ENCODE measurements at regions not wholly inside any gene's neighbourhood (a gene's known extent, or its start where the extent isn't known, plus 50 kb on each side); places are given as distances from the start of the nearest gene placed in this dataset.

- ATAC-seq (no peak), DNase-seq (ENCODE audit: low read depth, low spot score) (no peak)
- Histone ChIP-seq H3K27me3 (ENCODE audit: insufficient read depth, low read length) (no peaks in the 10 kb centered on the region), H3K9ac (ENCODE audit: low read length) (no peak overlapping the region), H3K4me2 (ENCODE audit: low read length) (no peak overlapping the region), H2AFZ (ENCODE audit: low read depth, low read length, poor library complexity, severe bottlenecking) (no peak overlapping the region), H3K4me3 (replicated peaks in 1 of 2; ENCODE audit: low read depth in 1 of 2, low read length in 2 of 2) (no peak overlapping the region), H3K79me2 (ENCODE audit: insufficient read depth, low read length) (no peaks in the 10 kb centered on the region), H3K36me3 (ENCODE audit: control insufficient read depth in 1 of 2, insufficient read depth in 2 of 2, low read length in 2 of 2) (no peaks in the 10 kb centered on the region), H3K9me2 (ENCODE audit: insufficient read depth) (no peaks in the 10 kb centered on the region), H3K27ac (ENCODE audit: low read depth, low read length) (no peak overlapping the region), H3K9me3 (ENCODE audit: control insufficient read depth in 1 of 2, insufficient read depth in 1 of 2, low read depth in 1 of 2, low read length in 2 of 2) (no peaks in the 10 kb centered on the region; a peak in 1 of 4 replicates), H3K4me1 (ENCODE audit: control insufficient read depth in 1 of 2, insufficient read depth in 2 of 2, low read length in 2 of 2) (no peaks in the 10 kb centered on the region), H4K20me1 (ENCODE audit: insufficient read depth) (no peaks in the 10 kb centered on the region)
- ChIA-PET CTCF (no interaction called here), RAD21 (ENCODE audit: low non-redundant PET in 1 of 2, low total read pairs in 2 of 2, uncharacterized antibody in 2 of 2, unreplicated experiment in 2 of 2) (no interaction called here), POLR2A (no interaction called here)
- no TSS peak for BruUV-seq (replicated peaks)
- intact Hi-C loops (cut with micrococcal nuclease): no loop called here
- TF ChIP-seq TCF7L2 (IDR thresholded peaks at IDR 0.05; ENCODE audit: borderline replicate concordance, extremely low read depth, insufficient read depth, insufficient read length) (no peak), SRF (IDR thresholded peaks at IDR 0.05; ENCODE audit: low read depth) (no peak), CEBPB (IDR thresholded peaks at IDR 0.05; ENCODE audit: low read depth) (no peak), SIN3A (IDR thresholded peaks at IDR 0.05; ENCODE audit: low read depth) (no peak), ZFX (IDR thresholded peaks at IDR 0.05) (no peak), FOSL1 (IDR thresholded peaks at IDR 0.05; ENCODE audit: low read depth) (no peak), POLR2AphosphoS5 (IDR thresholded peaks at IDR 0.05; ENCODE audit: low read depth, low read length) (no peak), EZH2phosphoT487 (IDR thresholded peaks at IDR 0.05; ENCODE audit: borderline replicate concordance) (no peak), ZNF274 (IDR thresholded peaks at IDR 0.05; ENCODE audit: low read depth, low read length) (no peak), RAD21 (IDR thresholded peaks at IDR 0.05; ENCODE audit: low read depth) (no peak)
- TF ChIP-seq, protein P1, sequence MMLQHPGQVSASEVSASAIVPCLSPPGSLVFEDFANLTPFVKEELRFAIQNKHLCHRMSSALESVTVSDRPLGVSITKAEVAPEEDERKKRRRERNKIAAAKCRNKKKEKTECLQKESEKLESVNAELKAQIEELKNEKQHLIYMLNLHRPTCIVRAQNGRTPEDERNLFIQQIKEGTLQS (IDR thresholded peaks at IDR 0.05): no peak
Observed at GRCh38 chr12:13443498-13443897, 247.0 kb downstream of the EMP1 start.

- H3K4me3 ChIP-seq (replicated peaks in 1 of 2; ENCODE audit: low read depth in 1 of 2, low read length in 2 of 2): no peak overlapping the region
- no peak overlapping the region for H2AFZ ChIP-seq (ENCODE audit: low read depth, low read length, poor library complexity, severe bottlenecking)
- no peaks in the 10 kb centered on the region; a peak in 1 of 4 replicates for H3K9me3 ChIP-seq (ENCODE audit: control insufficient read depth in 1 of 2, insufficient read depth in 1 of 2, low read depth in 1 of 2, low read length in 2 of 2)
- H3K9me2 ChIP-seq (ENCODE audit: insufficient read depth): no peaks in the 10 kb centered on the region
- ChIA-PET RAD21 (ENCODE audit: low non-redundant PET in 1 of 2, low total read pairs in 2 of 2, uncharacterized antibody in 2 of 2, unreplicated experiment in 2 of 2) (no interaction called here), CTCF (no interaction called here), POLR2A (no interaction called here)
- H3K79me2 ChIP-seq (ENCODE audit: insufficient read depth, low read length): no peaks in the 10 kb centered on the region
- no peaks in the 10 kb centered on the region for H3K36me3 ChIP-seq (ENCODE audit: control insufficient read depth in 1 of 2, insufficient read depth in 2 of 2, low read length in 2 of 2)
- no peak overlapping the region for H3K27ac ChIP-seq (ENCODE audit: low read depth, low read length)
- no peak for ATAC-seq
- no peak for DNase-seq (ENCODE audit: low read depth, low spot score)
- no peaks in the 10 kb centered on the region for H3K4me1 ChIP-seq (ENCODE audit: control insufficient read depth in 1 of 2, insufficient read depth in 2 of 2, low read length in 2 of 2)
- TF ChIP-seq POLR2AphosphoS5 (IDR thresholded peaks at IDR 0.05; ENCODE audit: low read depth, low read length): no peak
- TF ChIP-seq RAD21 (IDR thresholded peaks at IDR 0.05; ENCODE audit: low read depth): no peak
- no peak for TF ChIP-seq JUND (IDR thresholded peaks at IDR 0.05)
- TF ChIP-seq, protein P2, sequence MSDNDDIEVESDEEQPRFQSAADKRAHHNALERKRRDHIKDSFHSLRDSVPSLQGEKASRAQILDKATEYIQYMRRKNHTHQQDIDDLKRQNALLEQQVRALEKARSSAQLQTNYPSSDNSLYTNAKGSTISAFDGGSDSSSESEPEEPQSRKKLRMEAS (IDR thresholded peaks at IDR 0.05): no peak
- no peak for TF ChIP-seq CBX3 (IDR thresholded peaks at IDR 0.05; ENCODE audit: low read depth)
- no peak for TF ChIP-seq TCF7L2 (IDR thresholded peaks at IDR 0.05; ENCODE audit: borderline replicate concordance, extremely low read depth, insufficient read depth, insufficient read length)
- no peak for TF ChIP-seq EZH2 (IDR thresholded peaks at IDR 0.05)
- TF ChIP-seq REST (IDR thresholded peaks at IDR 0.05; ENCODE audit: low read depth): no peak
- no peak for TF ChIP-seq EZH2phosphoT487 (IDR thresholded peaks at IDR 0.05; ENCODE audit: borderline replicate concordance)
- TF ChIP-seq CEBPB (IDR thresholded peaks at IDR 0.05; ENCODE audit: low read depth): no peak
- TF ChIP-seq EGR1 (IDR thresholded peaks at IDR 0.05; ENCODE audit: low read depth): no peak
- no peak for TF ChIP-seq ELF1 (IDR thresholded peaks at IDR 0.05; ENCODE audit: borderline replicate concordance, low read depth)
- TF ChIP-seq ZFX (IDR thresholded peaks at IDR 0.05): no peak
- TF ChIP-seq SP1 (IDR thresholded peaks at IDR 0.05; ENCODE audit: low read depth): no peak
- H4K20me1 ChIP-seq (ENCODE audit: insufficient read depth): no peaks in the 10 kb centered on the region
- no TSS peak for BruUV-seq (replicated peaks)
- intact Hi-C loops (cut with micrococcal nuclease): no loop called here
- H3K4me2 ChIP-seq (ENCODE audit: low read length): no peak overlapping the region
- H3K9ac ChIP-seq (ENCODE audit: low read length): no peak overlapping the region
- no peaks in the 10 kb centered on the region for H3K27me3 ChIP-seq (ENCODE audit: insufficient read depth, low read length)
Observed at GRCh38 chr12:13443028-13443427, 246.5 kb downstream of the EMP1 start.

All from HCT116 (cell line).